HG02610 (cell line): ENCODE measurements at regions not wholly inside any gene's neighbourhood (a gene's known extent, or its start where the extent isn't known, plus 50 kb on each side); places are given as distances from the start of the nearest gene placed in this dataset.
"Not testable (repeated sequence)": the region's sequence is repeated elsewhere in the genome, so short reads cannot be mapped to it uniquely, and the experiment has no call there.

Experiments
- ATAC-seq: cut with Tn5 transposase; IDR thresholded peaks from one replicate; pipeline ENCODE4 v1.9.1; 2021; ENCODE audit warnings: mild to moderate bottlenecking, moderate library complexity; ENCODE audit not compliant: unreplicated experiment

DNA sequence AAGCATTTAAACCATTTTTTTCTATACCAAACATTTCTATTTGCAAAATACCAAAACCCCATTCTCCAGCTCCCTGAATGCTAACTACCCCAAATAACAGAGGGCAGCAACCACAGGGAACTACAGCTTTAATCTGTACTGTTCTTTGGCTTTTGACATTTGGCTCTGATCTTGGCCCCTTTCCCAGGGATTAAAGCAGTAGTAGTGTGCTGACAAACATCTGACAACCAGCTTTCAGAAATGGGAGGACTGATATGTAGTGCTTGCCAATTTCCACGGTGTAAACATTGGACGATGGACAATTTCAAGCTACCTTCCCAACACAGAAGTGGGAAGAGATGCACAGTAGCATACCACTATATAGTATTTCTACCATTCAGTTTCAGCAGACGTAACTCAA lies 88.4 kb upstream of the TEAD1 start:
- no peak for ATAC-seq

DNA sequence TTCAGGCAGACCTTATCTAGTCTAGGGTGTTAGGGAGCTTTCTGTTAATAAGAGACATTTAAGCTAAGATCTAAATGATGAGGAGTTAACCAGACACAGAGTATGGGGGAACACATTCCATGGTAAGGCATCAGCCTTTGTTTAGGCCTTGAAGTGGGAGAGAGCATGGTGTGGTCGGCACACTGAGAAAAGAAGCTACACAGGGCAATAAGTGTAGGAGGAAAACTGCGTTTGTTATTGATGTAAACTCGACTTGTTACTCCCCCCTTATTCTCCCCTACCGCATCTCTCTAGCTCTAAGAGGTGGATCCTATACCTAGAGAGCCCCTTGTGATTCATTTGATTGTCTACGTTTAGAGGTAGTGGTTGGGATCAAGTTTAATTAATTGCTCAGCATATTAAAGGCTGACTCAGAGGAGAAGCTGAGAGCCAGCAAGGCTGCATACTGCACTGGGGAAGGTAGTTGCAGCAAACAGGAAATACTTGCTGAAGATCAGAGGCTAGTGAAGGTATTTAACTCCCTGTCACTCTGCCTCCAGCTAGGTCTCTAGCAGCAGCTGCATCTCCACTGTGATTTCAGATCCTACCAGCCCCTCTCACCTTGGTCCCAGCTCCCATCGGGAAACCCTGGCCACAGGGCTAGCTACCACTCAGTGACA lies 86.8 kb upstream of the TEAD1 start:
- ATAC-seq, result no peak

DNA sequence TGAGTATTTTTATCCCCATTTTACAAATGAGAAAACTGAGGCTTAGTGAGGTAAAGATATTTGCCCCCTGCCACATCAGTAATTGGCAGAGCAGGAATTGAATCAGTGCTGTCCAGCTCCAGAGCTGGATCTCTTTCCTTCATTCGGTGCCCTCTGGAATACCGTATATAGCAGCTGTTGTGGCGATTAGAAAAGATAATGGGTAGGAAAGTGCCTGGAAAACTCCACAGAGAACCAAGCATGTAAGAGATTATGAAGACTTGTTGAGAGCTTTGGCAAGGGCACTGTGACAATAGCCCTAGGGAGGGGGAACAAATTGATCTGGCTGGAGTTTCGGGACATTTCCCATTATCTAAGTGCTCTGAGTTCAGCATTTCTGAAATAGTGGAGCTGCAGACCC lies 82.5 kb upstream of the TEAD1 start:
- ATAC-seq, result no peak

- no peak for ATAC-seq
Measured at GRCh38 chr11:12592283-12592682, 81.9 kb upstream of the TEAD1 start.

DNA sequence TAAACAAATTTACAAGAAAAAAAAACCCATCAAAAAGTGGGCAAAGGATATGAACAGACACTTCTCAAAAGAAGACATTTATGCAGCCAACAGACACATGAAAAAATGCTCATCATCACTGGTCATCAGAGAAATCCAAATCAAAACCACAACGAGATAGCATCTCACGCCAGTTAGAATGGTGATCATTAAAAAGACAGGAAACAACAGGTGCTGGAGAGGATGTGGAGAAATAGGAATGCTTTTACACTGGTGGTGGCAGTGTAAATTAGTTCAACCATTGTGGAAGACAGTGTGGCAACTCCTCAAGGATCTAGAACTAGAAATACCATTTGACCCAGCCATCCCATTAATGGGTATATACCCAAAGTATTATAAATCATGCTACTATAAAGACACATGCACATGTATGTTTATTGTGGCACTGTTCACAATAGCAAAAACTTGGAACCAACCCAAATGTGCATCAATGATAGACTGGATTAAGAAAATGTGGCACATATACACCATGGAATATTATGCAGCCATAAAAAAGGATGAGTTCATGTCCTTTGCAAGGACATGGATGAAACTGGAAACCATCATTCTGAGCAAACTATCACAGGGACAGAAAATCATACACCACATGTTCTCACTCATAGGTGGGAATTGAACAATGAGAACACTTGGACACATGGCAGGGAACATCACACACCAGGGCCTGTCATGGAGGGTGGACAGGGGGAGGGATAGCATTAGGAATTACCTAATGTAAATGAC lies 79.0 kb upstream of the TEAD1 start:
- ATAC-seq, result not testable (repeated sequence)

DNA sequence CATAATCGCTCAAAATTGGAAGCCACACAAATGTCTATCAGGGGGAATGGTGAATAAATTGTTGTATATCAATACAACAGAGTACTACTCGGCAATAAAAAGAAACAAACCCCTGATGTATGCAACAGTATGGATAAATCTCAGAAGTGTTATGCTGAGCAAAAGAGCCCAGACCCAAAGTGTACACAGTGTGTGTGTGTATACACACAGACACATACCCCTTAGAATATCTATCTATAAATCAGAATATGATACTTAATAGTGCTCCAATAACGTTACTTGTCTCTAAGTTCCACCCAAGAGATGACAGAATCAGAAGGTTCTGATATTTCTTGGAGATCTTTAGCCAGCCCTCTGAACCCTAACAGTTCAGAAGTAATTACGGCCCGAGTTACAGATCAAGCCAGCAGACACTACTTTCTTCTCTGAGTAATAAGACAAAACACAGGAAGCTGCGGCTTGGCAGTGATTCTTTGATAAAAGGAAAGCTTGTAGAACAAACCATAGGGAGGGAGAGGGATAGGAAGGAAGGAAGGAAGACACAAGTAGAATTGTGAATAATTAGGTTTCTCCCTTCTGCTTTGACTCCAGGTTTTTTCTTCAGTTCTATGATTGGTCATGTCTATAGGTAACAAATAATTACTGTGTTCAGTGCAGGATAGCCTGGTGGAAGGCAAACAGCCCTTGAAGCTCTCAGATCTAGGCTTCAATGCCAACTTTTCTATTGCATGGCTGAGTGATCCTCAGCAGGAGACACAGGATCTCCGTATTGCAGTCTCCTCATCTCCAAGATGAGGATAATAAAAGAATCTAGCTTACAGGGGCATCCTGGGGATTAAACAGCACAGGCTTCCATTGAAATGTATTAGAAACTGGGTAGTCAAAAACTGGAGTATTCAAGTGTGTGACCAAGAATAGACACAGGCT lies 75.6 kb upstream of the TEAD1 start:
- ATAC-seq, result no peak

DNA sequence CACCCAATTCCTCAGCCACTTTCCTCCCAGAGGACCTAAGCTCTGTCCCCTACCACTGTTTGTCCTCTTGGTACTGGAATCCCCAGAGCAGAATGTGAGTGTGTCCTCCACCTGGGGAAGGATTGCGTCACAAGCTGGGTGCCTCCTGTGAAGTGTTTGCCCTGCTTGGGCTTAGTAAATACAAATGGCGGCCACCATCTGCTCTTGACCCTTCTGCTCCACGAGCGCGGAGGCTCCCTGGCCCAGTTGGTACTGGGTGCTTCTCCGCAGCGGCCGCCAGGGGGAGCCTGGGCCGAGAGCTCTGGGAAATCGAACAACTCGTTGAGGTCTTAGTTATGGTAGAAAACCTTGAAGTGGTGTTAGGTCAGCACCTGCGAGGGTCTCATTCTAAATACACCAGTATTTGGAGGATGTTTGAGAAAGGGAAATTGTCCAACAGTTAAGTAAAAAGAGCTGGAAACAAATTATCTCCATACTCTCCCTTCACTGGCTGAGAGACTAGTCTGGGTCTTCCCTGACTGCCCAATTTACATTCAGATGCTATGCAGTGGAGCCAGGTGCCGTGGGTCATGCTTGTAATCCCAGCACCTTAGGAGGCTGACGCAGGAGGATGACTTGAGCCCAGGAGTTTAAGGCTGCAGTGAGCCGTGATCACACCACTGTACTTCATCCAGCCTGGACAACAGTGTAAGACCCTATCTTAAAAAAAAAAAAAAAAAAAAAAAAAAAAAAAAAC lies 74.6 kb upstream of the TEAD1 start:
- ATAC-seq, result peak; percentile 63

DNA sequence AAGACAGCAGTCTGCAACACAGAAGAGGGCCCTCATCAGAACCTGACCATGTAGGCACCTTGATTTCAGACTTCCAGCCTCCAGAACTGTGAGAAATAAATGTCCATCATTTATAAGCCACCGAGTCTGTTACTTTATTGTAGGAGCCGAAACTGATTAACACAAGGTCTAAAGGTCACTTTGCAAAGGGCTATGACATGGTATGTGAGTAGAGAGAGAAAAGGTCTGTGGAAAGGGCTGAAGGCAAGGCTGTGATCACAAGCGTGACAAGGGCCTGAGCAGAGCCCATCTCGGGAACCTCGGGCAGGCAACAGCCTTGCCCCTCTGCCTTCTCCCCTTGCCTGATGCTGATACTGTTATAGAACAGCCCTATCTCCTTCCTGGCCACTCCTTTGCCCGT lies 73.4 kb upstream of the TEAD1 start:
- no peak for ATAC-seq

- no peak for ATAC-seq
Measured at GRCh38 chr11:12602421-12602820, 71.8 kb upstream of the TEAD1 start.

GRCh38 chr11:12603143-12604088 lies 70.8 kb upstream of the TEAD1 start:
- ATAC-seq, result no peak

GRCh38 chr11:12604557-12605153 lies 69.6 kb upstream of the TEAD1 start:
- ATAC-seq, result no peak

GRCh38 chr11:12606597-12606996 lies 67.6 kb upstream of the TEAD1 start:
- no peak for ATAC-seq

- ATAC-seq, result not testable (repeated sequence)
Measured at GRCh38 chr11:12608678-12609077, 65.5 kb upstream of the TEAD1 start.

- ATAC-seq, result no peak
Measured at GRCh38 chr11:12611352-12611751, 62.9 kb upstream of the TEAD1 start.

DNA sequence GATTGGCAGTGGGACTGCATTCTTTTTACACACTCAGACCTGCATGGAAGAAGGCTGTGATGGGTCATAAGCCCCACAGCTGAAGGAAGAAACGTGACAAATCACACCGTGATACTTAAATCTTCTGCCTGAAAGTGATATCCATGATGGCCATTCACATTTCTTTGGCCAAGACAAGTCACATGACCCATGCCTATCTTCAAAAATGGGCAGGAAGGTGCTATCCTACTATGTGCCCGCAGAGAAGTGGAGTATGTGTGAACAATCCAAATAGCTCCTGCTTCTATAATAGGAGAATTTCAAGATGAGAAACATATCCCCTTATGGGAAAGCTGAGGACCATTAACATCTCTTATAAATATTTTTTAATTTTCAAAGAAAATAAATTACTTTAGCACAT lies 56.6 kb upstream of the TEAD1 start:
- ATAC-seq, result no peak

- no peak for ATAC-seq
Measured at GRCh38 chr11:12618743-12619540, 55.3 kb upstream of the TEAD1 start.

- ATAC-seq, result no peak
Measured at GRCh38 chr11:12623869-12624268, 50.4 kb upstream of the TEAD1 start.
